Choroid plexus epithelial cell (primary cell): ENCODE measurements at regions not wholly inside any gene's neighbourhood (a gene's known extent, or its start where the extent isn't known, plus 50 kb on each side); places are given as distances from the start of the nearest gene placed in this dataset.
"Not testable (repeated sequence)": the region's sequence is repeated elsewhere in the genome, so short reads cannot be mapped to it uniquely, and the experiment has no call there.

Experiments
- DNase-seq: peaks from one replicate; pipeline ENCODE4 v3.0.0-alpha.2; 2010; ENCODE audit warnings: low read depth
- H3K4me3 ChIP-seq: 2 replicates; pipeline ENCODE4 v1.5.1; 2011; ENCODE audit warnings: low read depth, mild to moderate bottlenecking, control low read depth, low read length, moderate library complexity
- TF ChIP-seq, protein P1 (sequence below): conservative IDR thresholded peaks from 2 replicates; pipeline ENCODE4 v1.5.1; 2011; ENCODE audit warnings: low read depth, mild to moderate bottlenecking, control low read depth, inconsistent platforms, low read length, moderate library complexity

DNA sequence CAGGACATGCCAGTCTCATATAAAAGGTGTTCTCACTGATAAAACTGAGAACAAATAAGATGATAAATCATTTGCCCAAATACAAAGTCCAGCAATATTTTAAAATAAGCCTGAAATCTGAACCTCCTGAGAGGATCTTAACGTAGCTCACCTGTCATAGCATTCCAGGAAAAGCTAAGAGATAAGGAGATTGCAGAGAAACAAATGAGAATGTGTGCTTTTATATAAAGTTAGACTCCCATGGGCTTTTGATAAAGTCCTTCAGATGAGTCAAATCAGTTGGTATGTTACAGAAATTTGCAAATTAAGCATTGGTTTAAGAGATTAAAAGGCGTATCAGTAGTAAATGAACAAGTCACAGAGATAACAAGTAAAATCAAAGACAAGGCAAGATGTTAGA is 452.9 kb upstream of the CHAC2 start:
- no peak overlapping the region for H3K4me3 ChIP-seq
- TF ChIP-seq, protein P1, sequence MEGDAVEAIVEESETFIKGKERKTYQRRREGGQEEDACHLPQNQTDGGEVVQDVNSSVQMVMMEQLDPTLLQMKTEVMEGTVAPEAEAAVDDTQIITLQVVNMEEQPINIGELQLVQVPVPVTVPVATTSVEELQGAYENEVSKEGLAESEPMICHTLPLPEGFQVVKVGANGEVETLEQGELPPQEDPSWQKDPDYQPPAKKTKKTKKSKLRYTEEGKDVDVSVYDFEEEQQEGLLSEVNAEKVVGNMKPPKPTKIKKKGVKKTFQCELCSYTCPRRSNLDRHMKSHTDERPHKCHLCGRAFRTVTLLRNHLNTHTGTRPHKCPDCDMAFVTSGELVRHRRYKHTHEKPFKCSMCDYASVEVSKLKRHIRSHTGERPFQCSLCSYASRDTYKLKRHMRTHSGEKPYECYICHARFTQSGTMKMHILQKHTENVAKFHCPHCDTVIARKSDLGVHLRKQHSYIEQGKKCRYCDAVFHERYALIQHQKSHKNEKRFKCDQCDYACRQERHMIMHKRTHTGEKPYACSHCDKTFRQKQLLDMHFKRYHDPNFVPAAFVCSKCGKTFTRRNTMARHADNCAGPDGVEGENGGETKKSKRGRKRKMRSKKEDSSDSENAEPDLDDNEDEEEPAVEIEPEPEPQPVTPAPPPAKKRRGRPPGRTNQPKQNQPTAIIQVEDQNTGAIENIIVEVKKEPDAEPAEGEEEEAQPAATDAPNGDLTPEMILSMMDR, result no peak
- DNase-seq, result no peak

DNA sequence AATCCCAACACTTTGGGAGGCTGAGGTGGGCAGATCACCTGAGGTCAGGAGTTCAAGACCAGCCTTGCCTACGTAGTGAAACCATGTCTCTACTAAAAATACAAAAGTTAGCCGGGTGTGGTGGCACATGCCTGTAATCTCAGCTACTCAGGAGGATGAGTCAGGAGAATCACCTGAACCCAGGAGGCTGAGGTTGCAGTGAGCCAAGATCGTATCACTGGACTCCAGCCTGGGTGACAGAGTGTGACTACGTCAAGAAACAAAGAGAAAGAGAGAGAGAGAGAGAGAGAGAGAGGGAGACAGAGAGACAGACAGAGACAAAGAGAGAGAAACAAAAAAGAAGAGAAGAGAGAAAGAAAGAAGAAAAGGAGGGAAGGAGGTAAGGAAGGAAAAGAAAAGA is 454.0 kb upstream of the CHAC2 start:
- DNase-seq, H3K4me3 ChIP-seq: not testable (repeated sequence)

DNA sequence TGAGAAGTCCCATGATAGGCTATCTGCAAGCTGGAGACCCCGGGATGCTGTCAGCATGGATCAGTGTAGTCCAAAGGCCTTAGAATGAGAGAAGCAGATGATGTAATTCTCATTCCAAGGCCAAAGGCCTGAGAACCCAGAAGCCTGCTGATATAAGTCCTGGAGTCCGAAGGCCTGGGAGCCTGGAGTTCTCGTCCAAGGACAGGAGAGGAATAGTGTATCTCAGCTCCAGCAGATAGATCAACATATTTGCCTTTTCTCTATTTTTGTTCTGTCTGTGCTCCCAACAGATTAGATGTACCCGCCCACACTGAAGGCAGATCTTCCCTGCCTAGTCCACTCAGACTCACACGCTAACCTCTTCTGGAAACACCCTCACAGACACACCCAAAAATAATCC is 454.9 kb upstream of the CHAC2 start:
- H3K4me3 ChIP-seq, result no peak overlapping the region
- TF ChIP-seq, protein P1, result no peak
- DNase-seq, result no peak

DNA sequence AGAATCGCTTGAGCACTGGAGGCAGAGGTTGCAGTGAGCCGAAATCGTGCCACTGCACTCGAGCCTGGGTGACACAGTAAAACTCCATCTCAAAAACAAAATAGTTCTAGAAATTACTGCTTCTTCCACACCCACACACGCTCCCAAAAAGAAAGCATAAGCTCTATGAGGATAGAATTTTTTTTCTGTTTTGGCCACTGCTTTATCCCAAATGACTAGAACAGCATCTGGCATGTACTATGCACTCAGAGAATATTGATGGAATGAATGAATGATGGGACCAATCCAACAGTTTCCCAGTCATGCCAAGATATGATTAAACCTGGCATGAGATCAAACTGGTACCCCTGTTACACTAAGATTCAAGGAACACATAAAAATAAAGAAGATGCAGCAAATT is 455.4 kb upstream of the CHAC2 start:
- no peak for DNase-seq
- TF ChIP-seq, protein P1, result no peak
- no peak overlapping the region for H3K4me3 ChIP-seq

DNA sequence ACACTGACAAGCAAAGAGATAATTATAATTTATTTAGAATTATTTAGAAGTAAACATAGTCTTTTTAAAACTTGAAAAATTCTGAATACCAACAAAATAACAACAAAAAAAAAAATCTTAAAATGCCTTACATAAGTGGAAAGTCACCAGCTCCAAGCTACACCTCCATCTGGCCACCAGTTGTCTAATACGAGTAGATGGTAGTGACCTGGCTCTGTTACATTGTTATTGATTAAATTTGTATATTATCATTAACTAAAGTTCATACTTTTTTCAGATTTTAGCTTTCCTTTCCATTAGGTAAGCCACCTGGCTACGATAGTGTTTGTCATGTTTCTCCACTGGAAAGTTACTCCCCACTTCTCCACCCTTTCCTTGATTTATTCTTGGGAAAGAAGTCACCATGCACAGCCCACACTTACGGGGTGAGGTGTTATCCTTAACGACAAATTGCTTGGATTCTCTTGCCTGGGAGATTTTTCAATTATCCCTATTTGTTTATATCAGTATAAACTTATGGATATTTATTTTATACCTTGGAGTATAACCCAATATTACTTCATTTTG is 464.5 kb upstream of the CHAC2 start:
- no peak overlapping the region for H3K4me3 ChIP-seq
- DNase-seq, result no peak
- TF ChIP-seq, protein P1, result no peak

DNA sequence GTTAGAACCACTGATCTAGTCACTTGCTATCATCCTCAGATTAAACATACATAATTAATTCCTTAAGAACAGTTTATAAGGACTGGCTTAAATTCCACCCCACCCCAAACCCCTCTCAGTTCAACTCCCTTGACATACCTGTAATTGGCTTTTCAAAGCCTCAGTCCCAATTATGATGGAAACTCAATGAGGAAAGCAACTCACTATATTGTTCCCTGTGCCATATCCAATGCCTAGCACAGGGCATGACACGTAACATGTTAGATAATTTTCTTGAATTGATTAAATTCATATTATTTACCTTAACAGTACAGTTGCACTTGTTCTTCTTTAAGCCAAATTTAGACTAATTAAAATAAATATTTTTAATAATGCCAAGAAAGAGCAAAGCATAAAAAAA is 465.1 kb upstream of the CHAC2 start:
- TF ChIP-seq, protein P1, result no peak
- no peak for DNase-seq
- H3K4me3 ChIP-seq, result no peak overlapping the region

DNA sequence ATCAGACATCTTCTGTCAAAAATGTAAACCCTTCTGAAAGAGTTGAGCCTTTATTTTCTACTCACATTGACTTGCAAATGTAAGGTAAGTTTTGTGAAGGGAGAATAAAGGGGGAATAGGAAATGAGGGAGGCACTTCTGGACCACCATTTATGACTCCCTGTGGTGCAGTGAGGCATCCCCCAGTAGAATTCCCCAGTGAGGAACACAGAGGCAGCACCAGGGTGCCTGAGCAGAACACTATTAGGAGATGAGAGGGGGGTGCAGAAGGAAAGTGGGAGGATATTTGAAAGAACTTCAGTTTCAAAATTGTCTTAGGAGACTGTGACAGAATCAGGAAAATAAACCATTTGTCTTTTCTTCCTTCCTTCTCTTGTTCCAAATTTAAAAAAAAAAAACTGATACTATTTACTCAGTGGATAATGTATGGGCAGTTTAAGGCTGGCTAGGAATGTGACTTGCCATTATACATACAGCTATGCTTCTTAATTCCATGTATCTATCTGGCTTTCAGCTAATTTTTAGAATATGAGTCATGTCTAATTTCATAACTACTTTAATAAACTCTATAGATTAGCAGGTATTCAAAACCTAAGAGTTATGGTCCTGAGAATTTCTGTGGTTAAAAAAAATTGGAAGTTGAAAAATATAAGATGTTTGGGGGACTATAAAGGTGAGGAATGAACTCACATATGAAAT is 478.1 kb upstream of the CHAC2 start:
- TF ChIP-seq, protein P1, result no peak
- peak; percentile 2 for DNase-seq
- H3K4me3 ChIP-seq, result no peak overlapping the region
